Vagina (tissue), 2 donors: ENCODE measurements at regions not wholly inside any gene's neighbourhood (a gene's known extent, or its start where the extent isn't known, plus 50 kb on each side); places are given as distances from the start of the nearest gene placed in this dataset.

ENCODE experiments used
- CTCF ChIP-seq, 3 experiments: fragments of 450-650 bp in 2 of 3; fragments of 200-600 bp in 1 of 3; sonication (generic) in 1 of 3; IDR thresholded peaks; one replicate each; pipeline ENCODE4 v1.5.1; 2017 to 2019; ENCODE audit warnings: antibody characterized with exemption in 3 of 3, mild to moderate bottlenecking in 2 of 3, moderate library complexity in 2 of 3
- POLR2AphosphoS5 ChIP-seq, 2 donors: sonication (generic); formaldehyde crosslinking; IDR thresholded peaks; one replicate each; pipeline ENCODE4 v1.9.0; 2017; ENCODE audit warnings: antibody characterized with exemption in 2 of 2, mild to moderate bottlenecking in 2 of 2, low read depth in 1 of 2; ENCODE audit not compliant: insufficient read depth in 1 of 2

GRCh38 chrX:853304-853703, 222.7 kb downstream of the SHOX start:
- TF ChIP-seq CTCF (IDR thresholded peaks at IDR 0.05) (no peak), POLR2AphosphoS5 (IDR thresholded peaks at IDR 0.05; ENCODE audit: insufficient read depth in 1 of 2, low read depth in 1 of 2) (no peak)
